Aorta (tissue), 5 donors: ENCODE measurements at regions not wholly inside any gene's neighbourhood (a gene's known extent, or its start where the extent isn't known, plus 50 kb on each side); places are given as distances from the start of the nearest gene placed in this dataset.

Experiments used
- ATAC-seq: fragments of 200-7000 bp; cut with Tn5 transposase; one replicate; pipeline ENCODE4 v1.9.1; 2022; ENCODE audit warnings: moderate library complexity; ENCODE audit not compliant: low FRiP score
- DNase-seq, 2 donors: peaks; one replicate each; pipeline ENCODE4 v3.0.0-alpha.2; 2020
- H3K27ac ChIP-seq, 2 donors: one replicate each; pipeline ENCODE4 v1.5.1; 2013; ENCODE audit warnings: low read length in 2 of 2, mild to moderate bottlenecking in 2 of 2, moderate library complexity in 2 of 2, control low read depth in 1 of 2, inconsistent platforms in 1 of 2, low read depth in 1 of 2
- H3K27me3 ChIP-seq, 2 donors: one replicate each; pipeline ENCODE4 v1.6.1; 2013; ENCODE audit warnings: control low read depth in 1 of 2, low read length in 1 of 2, mild to moderate bottlenecking in 1 of 2, moderate library complexity in 1 of 2; ENCODE audit not compliant: insufficient read depth in 2 of 2, control insufficient read depth in 1 of 2
- H3K36me3 ChIP-seq, 2 donors: one replicate each; pipeline ENCODE4 v1.6.1; 2013; ENCODE audit warnings: control low read depth in 1 of 2, low read length in 1 of 2, mild to moderate bottlenecking in 1 of 2; ENCODE audit not compliant: insufficient read depth in 2 of 2, control insufficient read depth in 1 of 2
- H3K4me1 ChIP-seq, 2 donors: one replicate each; pipeline ENCODE4 v1.6.1; 2013; ENCODE audit warnings: low read length in 2 of 2, control low read depth in 1 of 2, mild to moderate bottlenecking in 1 of 2, moderate library complexity in 1 of 2; ENCODE audit not compliant: insufficient read depth in 2 of 2, control insufficient read depth in 1 of 2
- H3K4me3 ChIP-seq, 2 donors: one replicate each; pipeline ENCODE4 v1.5.1; 2013; ENCODE audit warnings: low read length in 2 of 2, control low read depth in 1 of 2, mild to moderate bottlenecking in 1 of 2
- H3K9me3 ChIP-seq: one replicate; pipeline ENCODE4 v1.6.1; 2013; ENCODE audit warnings: mild to moderate bottlenecking, low read length; ENCODE audit not compliant: control insufficient read depth
- WGBS, 2 donors: extraction: QIAGEN DNeasy Blood & Tissue Kit; methylation state at CpG; one replicate each; pipeline ENCODE4 v1.1.7; 2013; 5-methylcytosine and 5-hydroxymethylcytosine counted together
- intact Hi-C, 2 donors: fragments of 100-400 bp; cut with DNase I; formaldehyde crosslinking; loops; one replicate each; pipeline versions ENCODE4 v1.14.2 to v1.15.0; 2022
- donor health status: healthy with polysubstance abuse.
- donor health status: Bipolar disorder and iron deficiency.
- donor health status: DM: no; HTN: no; CAD: no.
- donor health status: DM: no; HTN: no; CAD: no.
- donor health status: DM: yes; HTN: yes; CAD: no.

DNA sequence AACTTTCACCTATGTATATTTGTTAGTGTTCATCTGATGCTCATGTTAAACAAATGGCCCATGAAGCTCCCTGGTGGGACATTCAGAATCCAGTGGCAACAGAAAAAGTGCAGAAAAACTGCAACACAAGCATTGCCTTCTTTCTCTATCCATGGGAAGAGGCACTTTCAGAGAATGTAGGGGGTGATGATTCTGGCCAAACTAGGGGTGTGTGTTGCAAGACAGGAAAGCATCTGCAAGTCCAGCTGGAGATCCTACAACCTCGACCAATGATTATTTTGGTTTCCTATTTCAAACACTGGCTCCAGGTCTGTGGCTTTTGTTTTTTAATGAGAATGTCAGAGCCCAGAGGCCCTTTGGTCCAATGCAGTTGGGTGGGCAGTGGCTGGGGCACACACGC lies 198.7 kb downstream of the CXCL12 start:
- Histone ChIP-seq H3K9me3 (no peaks in the 10 kb centered on the region), H3K4me1 (no peaks in the 10 kb centered on the region), H3K36me3 (no peaks in the 10 kb centered on the region), H3K4me3 (no peak overlapping the region), H3K27me3 (no peaks in the 10 kb centered on the region), H3K27ac (no peak overlapping the region)
- ATAC-seq (no peak), DNase-seq (no peak)
- 44 to 47% methylated on average over 2 of the region's 2 CpGs for WGBS, 2 donors
- intact Hi-C loops = no loop called here

DNA sequence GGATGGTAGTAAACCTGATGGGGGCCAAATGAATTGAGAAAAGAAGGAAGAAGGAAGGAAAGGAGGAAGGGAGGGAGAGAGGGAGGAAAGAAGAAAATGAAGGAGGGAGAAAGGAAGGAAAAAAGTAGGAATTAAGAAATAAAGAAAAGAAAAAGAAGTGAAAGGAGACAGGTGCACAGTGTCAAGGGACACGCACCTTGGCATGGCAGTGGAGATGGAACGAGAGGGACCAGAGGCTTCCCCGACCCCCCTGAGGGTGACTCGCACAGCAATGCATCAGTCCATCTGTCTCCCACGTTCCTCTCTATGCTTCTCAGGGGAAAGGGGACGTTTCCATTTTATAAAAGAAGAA lies 199.6 kb downstream of the CXCL12 start:
- no peak overlapping the region for H3K4me3 ChIP-seq
- WGBS, 2 donors = 81 to 87% methylated on average over 6 of the region's 6 CpGs
- no peak for ATAC-seq

DNA sequence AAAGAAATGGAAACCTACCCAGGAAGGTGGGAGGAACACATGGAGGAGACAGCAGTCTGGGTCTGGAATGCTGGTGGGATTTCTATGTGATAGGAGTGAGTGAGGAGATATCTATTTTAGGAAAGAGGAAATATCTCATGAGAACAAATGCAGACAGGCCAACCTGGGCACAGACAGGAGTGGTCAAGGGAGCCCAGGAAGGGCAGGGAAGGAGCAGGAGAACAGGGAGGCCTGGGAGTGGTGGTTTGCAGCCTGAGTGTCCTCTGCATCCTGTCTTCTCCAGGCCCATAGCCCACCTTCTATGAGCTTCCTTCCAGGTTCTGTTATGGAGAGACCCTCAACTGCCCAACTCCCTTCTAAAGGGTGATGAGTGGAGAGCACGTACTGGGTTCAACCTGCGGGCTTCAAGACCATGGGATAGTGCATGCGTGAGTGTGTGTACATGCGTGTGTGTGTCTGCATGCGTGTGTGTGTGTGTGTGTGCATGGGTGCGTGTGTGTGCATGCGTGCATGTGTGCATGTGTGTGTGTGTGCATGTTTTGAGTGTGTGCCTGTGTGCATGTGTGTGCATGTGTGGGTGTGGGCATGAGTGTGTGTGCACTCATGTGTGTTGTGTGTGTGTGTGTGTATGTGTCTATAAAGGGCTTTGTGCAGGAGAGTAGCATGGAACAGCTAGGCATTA lies 200.1 kb downstream of the CXCL12 start:
- no peaks in the 10 kb centered on the region for H3K9me3 ChIP-seq
- no peaks in the 10 kb centered on the region for H3K27me3 ChIP-seq
- H3K36me3 ChIP-seq = no peaks in the 10 kb centered on the region
- no peaks in the 10 kb centered on the region for H3K4me1 ChIP-seq
- no peak overlapping the region for H3K27ac ChIP-seq
- H3K4me3 ChIP-seq = no peak overlapping the region
- ATAC-seq (no peak), DNase-seq (no peak)
- intact Hi-C loops = no loop called here
- WGBS, 2 donors = 94 to 97% methylated on average over 7 of the region's 7 CpGs

More for the DNA sequence above, 199.6 kb downstream of the CXCL12 start:
- Histone ChIP-seq H3K36me3 (no peaks in the 10 kb centered on the region), H3K4me1 (no peaks in the 10 kb centered on the region), H3K27ac (no peak overlapping the region), H3K27me3 (no peaks in the 10 kb centered on the region), H3K9me3 (no peaks in the 10 kb centered on the region)
- no peak for DNase-seq
- intact Hi-C loops = no loop called here

DNA sequence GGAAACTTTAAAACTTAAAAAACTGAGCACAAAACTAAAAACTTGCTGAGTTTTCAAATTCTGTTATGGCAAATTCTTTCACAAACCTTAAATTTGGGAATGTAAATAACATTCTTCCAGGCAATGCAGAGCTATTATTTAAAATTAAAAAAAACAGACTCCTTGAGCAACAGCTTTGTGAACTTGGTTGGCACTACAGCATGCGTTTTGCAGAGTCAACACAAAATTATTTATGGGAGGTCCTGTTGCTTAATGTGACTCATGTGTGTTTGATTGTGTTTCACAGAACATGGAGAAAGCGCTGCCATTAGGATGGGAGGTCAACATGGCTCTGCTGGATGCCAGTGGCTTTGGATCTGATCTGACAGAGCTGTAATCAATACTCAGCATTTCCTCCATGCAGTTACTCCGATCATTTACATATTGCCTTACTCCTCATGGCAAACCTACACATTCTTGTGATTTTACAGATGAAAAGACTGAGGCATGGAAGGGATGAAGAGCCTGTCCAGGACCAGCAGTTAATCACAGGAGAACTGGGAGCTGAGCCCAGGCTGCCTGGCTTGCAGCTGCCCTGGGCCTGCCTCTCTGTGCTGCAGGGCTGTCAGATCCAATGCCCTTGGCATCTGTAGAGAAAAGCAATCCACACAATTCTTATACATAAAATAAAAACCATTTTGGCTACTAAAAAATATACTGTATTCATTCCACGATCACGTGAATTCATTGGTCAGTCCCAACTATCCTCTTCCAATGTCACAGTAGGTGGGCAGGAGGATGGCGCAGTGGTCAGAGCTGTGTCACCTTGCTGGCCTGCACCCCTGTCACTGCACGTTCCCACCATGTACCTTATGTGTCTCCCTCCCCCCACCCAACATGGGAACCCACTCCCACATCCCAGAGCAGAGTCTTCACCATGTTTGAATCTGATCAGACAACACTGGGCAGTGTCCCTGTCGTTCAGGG lies 200.9 kb downstream of the CXCL12 start:
- H3K27me3 ChIP-seq = no peaks in the 10 kb centered on the region
- no peak overlapping the region for H3K4me3 ChIP-seq
- H3K27ac ChIP-seq = no peak overlapping the region
- no peaks in the 10 kb centered on the region for H3K36me3 ChIP-seq
- DNase-seq (no peak), ATAC-seq (no peak)
- WGBS, 2 donors = 61 to 64% methylated on average over 8 of the region's 8 CpGs
- no peaks in the 10 kb centered on the region for H3K9me3 ChIP-seq
- intact Hi-C loops = no loop called here
- H3K4me1 ChIP-seq = no peaks in the 10 kb centered on the region

DNA sequence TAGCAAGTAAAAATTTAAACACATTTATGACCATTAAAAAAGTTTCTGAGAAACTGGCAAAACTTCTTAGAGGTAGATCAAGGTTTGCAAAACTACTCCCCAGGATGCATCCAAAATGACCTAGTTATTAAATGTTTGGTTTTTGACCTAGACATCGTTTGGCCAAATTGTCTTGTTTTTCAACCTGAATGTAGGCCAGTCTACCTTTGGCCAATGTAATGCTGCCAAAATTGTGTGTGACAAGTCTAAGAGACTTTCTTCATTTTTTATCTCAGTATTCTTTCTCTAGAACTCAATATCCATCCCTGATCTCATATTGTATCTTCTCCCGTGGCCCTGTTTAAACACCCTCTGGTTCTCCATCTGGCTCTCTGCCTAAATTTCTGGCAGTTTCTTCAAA lies 202.0 kb downstream of the CXCL12 start:
- WGBS, 2 donors = 48 to 56% methylated on average over 2 of the region's 2 CpGs
- no peak for ATAC-seq

DNA sequence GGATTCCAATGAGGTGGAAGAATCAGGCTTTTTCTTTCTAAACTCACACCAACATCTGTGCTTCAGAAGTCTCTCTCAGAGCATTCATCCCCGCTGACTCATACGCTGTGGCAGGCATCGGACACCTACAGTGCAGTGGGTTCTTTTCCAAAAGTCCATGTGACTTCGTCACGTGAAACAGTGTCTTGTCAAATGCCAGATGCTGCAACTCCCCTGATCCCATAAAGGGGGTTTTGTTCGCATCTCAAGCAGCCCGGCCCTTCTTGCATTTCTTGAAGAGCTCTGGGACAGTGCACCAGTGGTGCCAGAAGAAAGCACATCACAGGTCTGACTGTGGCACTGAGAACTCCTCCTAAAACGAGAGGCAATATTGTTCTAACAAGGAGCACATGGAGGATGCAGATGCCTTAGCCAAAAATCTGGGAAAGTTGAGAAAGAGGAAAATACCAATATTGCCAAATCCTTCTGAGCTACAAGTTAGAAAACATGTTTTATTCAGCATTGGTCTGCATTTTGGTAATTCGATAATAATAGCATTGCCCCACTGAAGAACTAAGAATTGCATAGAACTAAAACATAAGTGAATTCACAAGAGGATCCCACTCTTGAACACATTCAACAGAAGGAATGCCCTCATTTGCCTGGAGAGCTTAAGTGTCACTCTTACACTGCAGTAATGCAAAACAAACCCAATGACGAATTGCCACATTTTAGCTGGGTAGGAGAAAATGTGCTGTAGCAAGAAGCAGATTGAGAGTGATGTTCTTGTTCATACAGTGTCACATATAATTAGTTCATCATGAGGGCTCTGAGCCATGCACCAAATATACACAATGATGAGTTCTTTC lies 204.4 kb downstream of the CXCL12 start:
- H3K27ac ChIP-seq = no peak overlapping the region
- whole genome bisulfite sequencing, 2 donors = 57 to 66% methylated on average over 10 of the region's 10 CpGs
- DNase-seq = no peak

More for the DNA sequence above, 202.0 kb downstream of the CXCL12 start:
- Histone ChIP-seq H3K27ac (no peak overlapping the region), H3K27me3 (no peaks in the 10 kb centered on the region), H3K36me3 (no peaks in the 10 kb centered on the region), H3K9me3 (no peaks in the 10 kb centered on the region), H3K4me1 (no peaks in the 10 kb centered on the region), H3K4me3 (no peak overlapping the region)
- no peak for DNase-seq
- intact Hi-C loops = no loop called here

DNA sequence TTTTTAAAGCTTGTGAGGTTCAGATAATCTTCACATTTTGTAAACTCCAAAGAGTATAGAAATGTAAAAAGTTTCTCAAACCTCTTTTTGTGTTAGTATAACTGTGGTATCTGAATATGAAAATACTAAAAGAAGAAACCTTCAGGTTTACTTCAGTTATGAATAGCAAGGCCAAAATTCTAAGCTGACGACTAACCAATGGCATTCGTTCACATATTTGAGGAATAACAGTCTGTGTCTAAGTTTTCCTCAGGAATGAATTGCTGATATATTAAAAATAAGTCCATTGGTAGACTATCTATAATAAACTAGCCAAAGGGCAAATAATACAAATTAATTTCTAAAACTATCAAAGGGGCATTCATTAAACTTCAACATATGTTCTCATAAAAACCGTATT lies 206.0 kb downstream of the CXCL12 start:
- Histone ChIP-seq H3K27me3 (no peaks in the 10 kb centered on the region), H3K4me3 (no peak overlapping the region), H3K4me1 (no peaks in the 10 kb centered on the region), H3K9me3 (no peaks in the 10 kb centered on the region), H3K36me3 (no peaks in the 10 kb centered on the region), H3K27ac (no peak overlapping the region)
- WGBS, 2 donors = 90 to 92% methylated on average over 3 of the region's 3 CpGs
- no peak for DNase-seq
- intact Hi-C loops = no loop called here
- ATAC-seq = no peak

More for the DNA sequence above, 204.4 kb downstream of the CXCL12 start:
- H3K4me1 ChIP-seq = no peaks in the 10 kb centered on the region
- no peaks in the 10 kb centered on the region for H3K36me3 ChIP-seq
- ATAC-seq = peak; percentile 23
- H3K4me3 ChIP-seq = no peak overlapping the region
- H3K9me3 ChIP-seq = no peaks in the 10 kb centered on the region
- H3K27me3 ChIP-seq = no peaks in the 10 kb centered on the region
- intact Hi-C loops = no loop called here

DNA sequence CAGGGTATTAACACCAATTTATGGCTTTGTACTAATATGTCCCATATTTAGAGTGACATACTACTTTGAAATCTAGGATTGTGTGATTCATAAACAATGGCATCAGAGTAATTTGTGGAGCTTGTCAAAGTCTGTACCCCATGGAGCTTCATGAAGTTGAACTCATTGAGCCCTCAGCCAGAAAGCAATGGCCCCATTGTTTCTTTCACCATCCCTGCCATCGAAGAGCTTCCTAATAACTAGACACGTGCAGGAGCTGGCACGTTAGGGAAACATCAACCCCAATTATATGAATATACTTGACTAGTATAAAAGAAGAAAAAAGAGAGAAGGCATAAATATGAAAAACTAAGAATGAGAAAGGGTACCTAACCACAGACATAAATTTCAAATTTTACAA lies 206.6 kb downstream of the CXCL12 start:
- DNase-seq = no peak
- no peaks in the 10 kb centered on the region for H3K9me3 ChIP-seq
- H3K4me1 ChIP-seq = no peaks in the 10 kb centered on the region
- 90 to 92% methylated on average over 3 of the region's 3 CpGs for WGBS, 2 donors
- H3K36me3 ChIP-seq = no peaks in the 10 kb centered on the region
- no peak overlapping the region for H3K27ac ChIP-seq
- H3K4me3 ChIP-seq = no peak overlapping the region
- H3K27me3 ChIP-seq = no peaks in the 10 kb centered on the region
- intact Hi-C loops = no loop called here
- ATAC-seq = no peak
